Cardiac muscle cell (in vitro differentiated cells and primary cell): ENCODE measurements at regions not wholly inside any gene's neighbourhood (a gene's known extent, or its start where the extent isn't known, plus 50 kb on each side); places are given as distances from the start of the nearest gene placed in this dataset.

Experiments used
- DNase-seq, 2 donors: peaks; one replicate each; pipeline versions ENCODE4 v3.0.0 to v3.0.0-alpha.2; 2010 to 2017; ENCODE audit warnings: low read depth in 1 of 2, low spot score in 1 of 2
- H3K27ac ChIP-seq: fragments of 200-600 bp; sonication (generic); 2 replicates; pipeline ENCODE4 v1.5.1; 2016
- H3K27me3 ChIP-seq: fragments of 200-600 bp; sonication (generic); 2 replicates; pipeline ENCODE4 v1.6.0; 2016; ENCODE audit warnings: control low read depth
- H3K36me3 ChIP-seq: fragments of 200-600 bp; sonication (generic); 2 replicates; pipeline ENCODE4 v1.5.1; 2016; ENCODE audit warnings: control low read depth
- H3K4me1 ChIP-seq: fragments of 200-600 bp; sonication (generic); 2 replicates; pipeline ENCODE4 v1.8.1; 2017; ENCODE audit warnings: low read depth, mild to moderate bottlenecking, mixed run types
- H3K4me3 ChIP-seq: fragments of 200-600 bp; sonication (generic); 2 replicates; pipeline ENCODE4 v1.5.1; 2016; ENCODE audit warnings: mild to moderate bottlenecking
- H3K9me3 ChIP-seq: fragments of 200-600 bp; sonication (generic); 2 replicates; pipeline ENCODE4 v1.5.1; 2017; ENCODE audit warnings: low read depth, mild to moderate bottlenecking, control low read depth
- TF ChIP-seq, protein P1 (sequence below): IDR thresholded peaks from 2 replicates; pipeline ENCODE4 v1.5.1; 2012; ENCODE audit warnings: low read depth, mild to moderate bottlenecking, low read length

DNA sequence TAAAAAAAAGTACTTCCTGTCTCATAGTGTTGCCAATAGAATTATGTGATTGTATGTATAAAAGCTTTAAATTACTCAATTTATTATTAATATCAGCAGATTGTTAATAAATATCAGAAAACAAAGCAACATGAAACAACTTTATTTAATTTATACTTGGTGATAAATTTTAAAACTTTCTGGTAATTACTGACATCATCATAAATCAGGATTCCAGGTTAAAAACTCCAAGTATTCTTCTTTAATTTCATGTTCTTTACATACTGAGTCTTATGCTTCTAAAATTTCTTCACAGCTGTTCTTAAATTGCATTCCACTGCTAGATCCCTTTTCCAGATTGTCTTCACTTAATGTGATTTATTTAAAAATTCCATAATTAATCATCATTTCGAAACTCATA is 1224.5 kb downstream of the PCDH18 start:
- H3K9me3 ChIP-seq, result no peaks in the 10 kb centered on the region
- no peak overlapping the region for H3K27ac ChIP-seq
- no peak overlapping the region for H3K4me3 ChIP-seq
- TF ChIP-seq, protein P1, sequence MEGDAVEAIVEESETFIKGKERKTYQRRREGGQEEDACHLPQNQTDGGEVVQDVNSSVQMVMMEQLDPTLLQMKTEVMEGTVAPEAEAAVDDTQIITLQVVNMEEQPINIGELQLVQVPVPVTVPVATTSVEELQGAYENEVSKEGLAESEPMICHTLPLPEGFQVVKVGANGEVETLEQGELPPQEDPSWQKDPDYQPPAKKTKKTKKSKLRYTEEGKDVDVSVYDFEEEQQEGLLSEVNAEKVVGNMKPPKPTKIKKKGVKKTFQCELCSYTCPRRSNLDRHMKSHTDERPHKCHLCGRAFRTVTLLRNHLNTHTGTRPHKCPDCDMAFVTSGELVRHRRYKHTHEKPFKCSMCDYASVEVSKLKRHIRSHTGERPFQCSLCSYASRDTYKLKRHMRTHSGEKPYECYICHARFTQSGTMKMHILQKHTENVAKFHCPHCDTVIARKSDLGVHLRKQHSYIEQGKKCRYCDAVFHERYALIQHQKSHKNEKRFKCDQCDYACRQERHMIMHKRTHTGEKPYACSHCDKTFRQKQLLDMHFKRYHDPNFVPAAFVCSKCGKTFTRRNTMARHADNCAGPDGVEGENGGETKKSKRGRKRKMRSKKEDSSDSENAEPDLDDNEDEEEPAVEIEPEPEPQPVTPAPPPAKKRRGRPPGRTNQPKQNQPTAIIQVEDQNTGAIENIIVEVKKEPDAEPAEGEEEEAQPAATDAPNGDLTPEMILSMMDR, result no peak
- H3K36me3 ChIP-seq, result no peaks in the 10 kb centered on the region
- no peak for DNase-seq
- no peaks in the 10 kb centered on the region for H3K4me1 ChIP-seq
- H3K27me3 ChIP-seq, result no peaks in the 10 kb centered on the region

DNA sequence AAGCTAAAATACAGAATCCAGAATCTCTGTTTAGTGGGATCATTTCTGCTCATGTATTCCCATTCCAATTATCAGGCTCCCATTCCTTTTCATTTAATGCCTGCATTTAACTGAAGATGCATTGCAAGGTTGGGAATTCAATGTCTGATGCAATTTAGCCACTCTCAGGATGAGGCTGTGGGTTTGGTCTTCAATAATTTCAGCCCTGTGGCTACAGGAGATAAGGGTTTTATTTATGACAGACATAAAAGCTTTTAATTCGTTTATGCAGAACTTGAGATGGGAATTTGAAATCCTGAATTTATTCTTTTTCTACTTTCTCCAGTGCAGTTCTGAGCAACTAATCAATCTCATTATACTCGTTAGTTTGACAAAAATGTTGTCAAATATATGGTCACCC is 1225.9 kb downstream of the PCDH18 start:
- H3K27me3 ChIP-seq, result no peaks in the 10 kb centered on the region
- no peaks in the 10 kb centered on the region for H3K36me3 ChIP-seq
- H3K27ac ChIP-seq, result no peak overlapping the region
- TF ChIP-seq, protein P1, result no peak
- H3K9me3 ChIP-seq, result no peaks in the 10 kb centered on the region
- H3K4me3 ChIP-seq, result no peak overlapping the region
- DNase-seq, result no peak
- no peaks in the 10 kb centered on the region for H3K4me1 ChIP-seq

DNA sequence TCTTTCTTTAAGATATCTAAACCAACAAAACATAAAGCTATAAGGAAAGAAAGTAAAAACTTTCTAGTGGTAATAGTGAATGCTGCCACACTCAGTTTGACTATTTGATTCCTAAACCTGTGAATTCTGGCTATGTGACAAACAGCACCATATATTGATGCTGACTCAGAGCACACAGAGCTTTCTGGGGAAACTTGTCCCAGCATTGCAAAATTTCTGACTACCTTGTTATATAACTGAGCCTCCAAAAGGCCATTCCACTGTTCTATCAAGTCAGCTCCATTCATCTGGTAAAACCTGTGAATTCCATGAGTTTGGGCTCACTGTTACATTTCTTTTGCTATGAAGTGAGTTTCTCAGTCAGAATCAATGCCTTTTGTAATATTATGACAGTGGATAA is 1229.7 kb downstream of the PCDH18 start:
- DNase-seq, result no peak
- TF ChIP-seq, protein P1, result no peak
- Histone ChIP-seq H3K27ac (no peak overlapping the region), H3K27me3 (no peaks in the 10 kb centered on the region), H3K4me1 (no peaks in the 10 kb centered on the region), H3K4me3 (no peak overlapping the region), H3K36me3 (no peaks in the 10 kb centered on the region), H3K9me3 (no peaks in the 10 kb centered on the region)

DNA sequence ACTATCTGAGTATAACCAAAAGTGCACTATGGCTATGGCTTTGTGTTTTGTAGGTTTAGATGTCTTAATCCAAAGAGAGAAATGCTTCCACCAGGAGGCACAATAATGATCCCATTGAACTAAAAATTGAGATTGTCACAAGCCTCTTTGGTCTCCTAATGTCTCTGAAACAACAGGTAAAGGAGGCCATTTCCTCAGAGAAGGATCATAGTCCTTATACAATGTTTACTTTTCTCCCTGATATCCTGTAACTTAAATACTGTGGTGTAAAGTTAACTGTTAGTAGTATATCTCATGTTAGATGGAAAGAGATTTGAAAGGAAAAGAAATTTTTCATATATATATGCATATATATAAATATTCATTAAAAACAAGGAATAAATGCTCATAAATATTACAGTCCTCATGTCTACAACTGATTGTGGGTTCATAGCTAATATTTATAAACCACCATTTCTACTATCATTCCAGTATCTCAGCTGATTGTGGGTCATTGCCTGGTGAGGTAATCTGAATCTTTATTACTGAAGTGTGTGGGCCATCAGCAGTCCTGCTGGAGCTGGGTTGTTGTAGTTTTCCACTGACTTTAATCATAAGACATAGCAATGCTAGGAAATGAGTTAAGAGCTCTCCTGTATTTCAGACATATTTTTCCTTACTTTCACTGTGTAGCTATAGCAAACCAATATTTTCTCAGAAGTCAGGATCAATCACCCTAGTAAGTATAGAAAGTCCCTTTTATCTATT is 1230.4 kb downstream of the PCDH18 start:
- no peaks in the 10 kb centered on the region for H3K9me3 ChIP-seq
- no peak for DNase-seq
- no peaks in the 10 kb centered on the region for H3K4me1 ChIP-seq
- no peak overlapping the region for H3K4me3 ChIP-seq
- TF ChIP-seq, protein P1, result no peak
- no peaks in the 10 kb centered on the region for H3K36me3 ChIP-seq
- no peak overlapping the region for H3K27ac ChIP-seq
- H3K27me3 ChIP-seq, result no peaks in the 10 kb centered on the region

DNA sequence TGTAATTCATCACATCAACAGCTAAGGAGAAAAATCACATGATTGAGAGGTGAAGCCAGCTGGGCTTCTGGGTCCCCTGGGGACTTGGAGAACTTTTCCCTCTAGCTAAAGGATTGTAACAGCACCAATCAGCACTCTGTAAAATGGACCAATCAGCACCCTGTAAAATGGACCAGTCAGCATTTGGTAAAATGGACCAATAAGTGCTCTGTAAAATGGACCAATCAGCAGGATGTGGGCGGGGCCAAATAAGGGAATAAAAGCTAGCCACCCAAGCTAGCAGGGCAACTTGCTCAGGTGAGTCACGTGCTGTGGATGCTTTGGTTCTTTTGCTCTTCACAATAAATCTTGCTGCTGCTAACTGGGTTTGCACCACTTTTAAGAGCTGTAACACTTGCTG is 1248.3 kb downstream of the PCDH18 start:
- TF ChIP-seq, protein P1, result no peak
- no peak overlapping the region for H3K4me3 ChIP-seq

DNA sequence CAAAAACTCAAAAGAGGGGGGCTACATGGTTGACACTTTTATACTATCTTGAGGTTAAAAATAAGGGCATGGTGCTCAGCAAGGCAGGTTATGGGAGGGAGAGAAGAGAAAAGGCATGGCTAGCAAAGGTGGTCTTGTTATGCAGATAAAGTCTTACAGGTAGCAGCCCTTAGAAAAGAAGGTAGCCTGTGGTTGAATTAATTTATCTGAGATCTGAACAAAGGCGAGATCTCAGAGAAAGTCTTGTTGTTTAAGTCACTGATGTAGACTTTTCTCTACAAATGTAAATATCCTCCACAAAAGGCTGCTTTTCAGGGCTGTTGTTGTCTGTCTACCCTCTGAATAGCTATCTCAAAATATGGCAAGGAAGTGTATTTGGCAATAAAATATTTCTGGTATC is 1250.4 kb downstream of the PCDH18 start:
- H3K4me3 ChIP-seq, result no peak overlapping the region
- H3K4me1 ChIP-seq, result no peaks in the 10 kb centered on the region
- TF ChIP-seq, protein P1, result no peak
- DNase-seq, result no peak
- H3K36me3 ChIP-seq, result no peaks in the 10 kb centered on the region
- H3K9me3 ChIP-seq, result no peaks in the 10 kb centered on the region
- no peaks in the 10 kb centered on the region for H3K27me3 ChIP-seq
- H3K27ac ChIP-seq, result no peak overlapping the region

More for the DNA sequence above, 1248.3 kb downstream of the PCDH18 start:
- Histone ChIP-seq H3K4me1 (no peaks in the 10 kb centered on the region), H3K27ac (no peak overlapping the region), H3K9me3 (no peaks in the 10 kb centered on the region), H3K36me3 (no peaks in the 10 kb centered on the region), H3K27me3 (no peaks in the 10 kb centered on the region)
- no peak for DNase-seq
